ENCODE measurements at regions not wholly inside any gene's neighbourhood (a gene's known extent, or its start where the extent isn't known, plus 50 kb on each side); places are given as distances from the start of the nearest gene placed in this dataset.

- no peak for DNase-seq (ENCODE audit: low read depth)
These were observed 618.1 kb downstream of the XIRP2 start for GRCh38 chr2:167506395-167506794.

- DNase-seq (ENCODE audit: low read depth) = no peak
These were observed 616.4 kb downstream of the XIRP2 start for GRCh38 chr2:167504695-167505094.

- no peak for DNase-seq (ENCODE audit: low read depth)
These were observed 615.8 kb downstream of the XIRP2 start for GRCh38 chr2:167504061-167504460.

GRCh38 chr2:167501618-167502017 lies 613.3 kb downstream of the XIRP2 start:
- DNase-seq (ENCODE audit: low read depth) = no peak

GRCh38 chr2:167493862-167494261 lies 605.6 kb downstream of the XIRP2 start:
- no peak for DNase-seq (ENCODE audit: low read depth)

GRCh38 chr2:167492486-167492885 lies 604.2 kb downstream of the XIRP2 start:
- no peak for DNase-seq (ENCODE audit: low read depth)

- DNase-seq (ENCODE audit: low read depth) = no peak
These were observed 603.5 kb downstream of the XIRP2 start for GRCh38 chr2:167491788-167492187.

- DNase-seq (ENCODE audit: low read depth) = no peak
These were observed 602.2 kb downstream of the XIRP2 start for GRCh38 chr2:167490455-167490854.

- DNase-seq (ENCODE audit: low read depth) = no peak
These were observed 601.0 kb downstream of the XIRP2 start for GRCh38 chr2:167489325-167489724.

GRCh38 chr2:167487728-167488127 lies 599.4 kb downstream of the XIRP2 start:
- DNase-seq (ENCODE audit: low read depth) = no peak

GRCh38 chr2:167484875-167485274 lies 596.6 kb downstream of the XIRP2 start:
- no peak for DNase-seq (ENCODE audit: low read depth)

- DNase-seq (ENCODE audit: low read depth) = no peak
These were observed 592.7 kb downstream of the XIRP2 start for GRCh38 chr2:167480986-167481309.

- no peak for DNase-seq (ENCODE audit: low read depth)
These were observed 592.1 kb downstream of the XIRP2 start for GRCh38 chr2:167480232-167480985.

- DNase-seq (ENCODE audit: low read depth) = no peak
These were observed 589.9 kb downstream of the XIRP2 start for GRCh38 chr2:167478196-167478595.

- DNase-seq (ENCODE audit: low read depth) = no peak
These were observed 587.5 kb downstream of the XIRP2 start for GRCh38 chr2:167475791-167476190.

GRCh38 chr2:167471734-167472133 lies 583.5 kb downstream of the XIRP2 start:
- no peak for DNase-seq (ENCODE audit: low read depth)

- no peak for DNase-seq (ENCODE audit: low read depth)
These were observed 583.1 kb downstream of the XIRP2 start for GRCh38 chr2:167471332-167471731.

GRCh38 chr2:167462379-167462778 lies 574.1 kb downstream of the XIRP2 start:
- no peak for DNase-seq (ENCODE audit: low read depth)

GRCh38 chr2:167454036-167454435 lies 565.8 kb downstream of the XIRP2 start:
- DNase-seq (ENCODE audit: low read depth) = no peak

- DNase-seq (ENCODE audit: low read depth) = no peak
These were observed 563.4 kb downstream of the XIRP2 start for GRCh38 chr2:167451496-167452289.

GRCh38 chr2:167450364-167450763 lies 562.1 kb downstream of the XIRP2 start:
- DNase-seq (ENCODE audit: low read depth) = no peak

GRCh38 chr2:167440382-167440781 lies 552.1 kb downstream of the XIRP2 start:
- no peak for DNase-seq (ENCODE audit: low read depth)

GRCh38 chr2:167438206-167438605 lies 549.9 kb downstream of the XIRP2 start:
- peak; percentile 19 for DNase-seq (ENCODE audit: low read depth)

- DNase-seq (ENCODE audit: low read depth) = no peak
These were observed 543.7 kb downstream of the XIRP2 start for GRCh38 chr2:167431949-167432348.
